Activated T-cell treated with anti-CD3 and anti-CD28 coated beads, Interleukin-2, amount 50 U/mL, for 24 hours (primary cell): ENCODE measurements at regions not wholly inside any gene's neighbourhood (a gene's known extent, or its start where the extent isn't known, plus 50 kb on each side); places are given as distances from the start of the nearest gene placed in this dataset.

Source experiments
- DNase-seq: peaks from one replicate; pipeline ENCODE4 v3.0.0-alpha.2; 2020
- H3K27ac Mint-ChIP-seq: 2 replicates; pipeline ENCODE4 v1.8.0; 2020; ENCODE audit warnings: mild to moderate bottlenecking, mixed read lengths
- H3K27me3 Mint-ChIP-seq: 2 replicates; pipeline ENCODE4 v1.8.0; 2020; ENCODE audit warnings: mixed read lengths
- H3K36me3 Mint-ChIP-seq: 2 replicates; pipeline ENCODE4 v1.8.0; 2020; ENCODE audit warnings: low read depth, mixed read lengths
- H3K4me1 Mint-ChIP-seq: 2 replicates; pipeline ENCODE4 v1.8.0; 2020; ENCODE audit warnings: low read depth, mixed read lengths
- H3K4me3 Mint-ChIP-seq: 2 replicates; pipeline ENCODE4 v1.8.0; 2020; ENCODE audit warnings: mild to moderate bottlenecking, moderate library complexity, mixed read lengths
- H3K9me3 Mint-ChIP-seq: 2 replicates; pipeline ENCODE4 v1.8.0; 2020; ENCODE audit warnings: mixed read lengths

DNA sequence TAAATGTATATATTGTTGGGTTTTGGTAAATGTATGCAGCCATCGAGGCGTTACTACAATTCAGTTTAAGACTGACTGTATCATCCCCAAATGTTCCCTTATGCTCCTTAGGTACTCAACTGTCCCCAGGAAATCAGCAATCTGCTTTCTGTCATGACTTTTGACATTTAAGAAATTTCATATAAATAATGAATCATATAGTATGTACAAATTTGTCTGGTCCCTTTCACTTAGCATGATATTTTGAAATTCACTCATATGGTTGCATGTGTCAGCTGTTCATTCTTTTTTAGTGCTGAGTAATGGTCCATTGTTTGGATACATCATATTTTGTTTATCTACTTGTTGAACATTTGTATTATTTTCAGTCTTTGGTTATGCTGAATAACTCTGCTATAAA is 218.8 kb downstream of the C4orf33 start:
- Mint-ChIP-seq H3K4me1 (no peaks in the 10 kb centered on the region), H3K4me3 (no peak overlapping the region), H3K9me3 (peaks cover 2% of the 10 kb centered on the region), H3K27me3 (no peaks in the 10 kb centered on the region), H3K36me3 (no peaks in the 10 kb centered on the region), H3K27ac (no peak overlapping the region)
- DNase-seq, result no peak

DNA sequence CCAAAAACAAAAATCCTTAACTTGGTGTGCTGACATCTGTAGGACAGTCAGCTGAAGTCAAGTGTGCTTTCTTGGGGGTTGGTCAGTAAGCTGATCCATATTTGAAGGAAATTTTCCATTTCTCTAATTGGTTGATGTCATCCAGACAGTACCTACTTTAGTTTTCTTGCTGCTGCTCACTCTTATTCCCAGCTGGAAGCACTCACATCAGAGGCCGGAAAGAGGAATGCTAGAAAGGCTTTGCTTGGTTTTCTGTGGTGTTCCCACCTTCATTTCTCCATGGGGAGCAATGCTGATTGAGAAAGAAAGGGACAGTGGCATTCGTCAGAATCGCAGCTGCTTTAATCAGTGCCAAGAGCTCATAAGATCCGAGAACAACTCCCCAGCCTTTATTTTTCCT is 227.0 kb downstream of the C4orf33 start:
- no peak overlapping the region for H3K27ac Mint-ChIP-seq
- no peaks in the 10 kb centered on the region for H3K36me3 Mint-ChIP-seq

DNA sequence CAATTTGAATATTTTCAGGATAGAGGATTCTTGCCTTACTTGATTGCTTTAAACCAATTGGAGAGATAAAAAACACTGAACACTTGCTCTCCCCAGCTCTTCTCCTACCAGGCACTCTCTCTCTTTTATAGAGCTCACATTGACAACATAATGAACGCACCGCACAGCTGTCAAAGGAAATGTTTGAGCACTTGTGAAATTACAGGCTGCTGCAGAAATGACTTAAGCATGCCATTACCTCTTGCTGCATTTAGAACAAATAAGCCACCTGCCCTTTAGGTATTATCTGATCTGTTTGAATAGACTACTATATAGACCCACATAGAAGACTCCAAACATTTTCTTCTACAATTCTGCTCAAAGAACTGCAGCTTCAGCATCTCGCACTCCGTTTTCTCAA is 227.7 kb downstream of the C4orf33 start:
- Mint-ChIP-seq H3K27ac (no peak overlapping the region), H3K4me3 (no peak overlapping the region), H3K36me3 (no peaks in the 10 kb centered on the region), H3K4me1 (no peaks in the 10 kb centered on the region), H3K27me3 (no peaks in the 10 kb centered on the region), H3K9me3 (no peaks in the 10 kb centered on the region)
- no peak for DNase-seq

More for the DNA sequence above, 227.0 kb downstream of the C4orf33 start:
- no peaks in the 10 kb centered on the region for H3K9me3 Mint-ChIP-seq
- H3K4me1 Mint-ChIP-seq, result no peaks in the 10 kb centered on the region
- no peak for DNase-seq
- H3K27me3 Mint-ChIP-seq, result no peaks in the 10 kb centered on the region
- H3K4me3 Mint-ChIP-seq, result no peak overlapping the region

DNA sequence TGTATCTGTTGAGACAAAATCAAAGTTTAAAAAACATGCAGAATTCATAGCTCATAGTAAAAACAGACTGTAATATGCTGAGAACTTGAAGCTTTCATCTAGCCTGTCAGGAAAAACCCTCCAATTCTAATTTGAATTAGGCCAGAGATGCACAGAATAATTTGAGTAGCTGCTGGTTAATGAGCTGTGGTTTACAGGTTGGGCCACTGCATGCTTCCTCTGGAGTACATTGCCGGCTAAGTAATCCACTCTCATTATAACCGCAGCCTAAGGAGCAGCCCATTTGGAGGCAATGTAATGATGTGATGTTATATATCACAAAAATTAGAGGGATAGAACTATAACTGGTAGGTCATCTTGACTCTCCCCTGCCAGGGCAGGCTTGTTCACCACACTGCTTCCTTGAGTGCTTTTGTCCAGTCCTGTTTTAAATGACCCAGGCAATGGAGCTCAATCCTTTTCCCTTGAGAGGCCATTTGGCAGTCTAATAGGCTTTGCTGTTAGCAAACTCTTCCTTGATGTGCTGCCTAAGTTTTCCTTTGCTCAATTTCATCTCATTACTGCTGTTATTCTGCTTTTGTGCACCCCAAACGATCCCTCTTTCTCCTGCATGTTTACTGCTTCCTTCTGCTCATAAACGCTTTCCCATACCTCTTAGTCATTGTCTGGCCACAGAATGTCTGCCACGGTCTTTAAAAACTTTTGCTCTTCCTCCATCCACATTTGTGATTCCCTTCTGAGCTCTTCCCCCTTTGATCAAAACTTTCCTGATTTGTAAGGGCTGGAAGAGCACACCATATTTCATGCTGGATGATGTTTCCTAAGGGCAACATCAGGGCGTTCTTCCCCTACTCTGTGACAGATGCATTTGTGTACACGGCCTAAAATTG is 230.9 kb downstream of the C4orf33 start:
- Mint-ChIP-seq H3K4me1 (no peaks in the 10 kb centered on the region), H3K27me3 (no peaks in the 10 kb centered on the region), H3K27ac (no peak overlapping the region), H3K36me3 (no peaks in the 10 kb centered on the region), H3K4me3 (no peak overlapping the region), H3K9me3 (no peaks in the 10 kb centered on the region)
- DNase-seq, result no peak

DNA sequence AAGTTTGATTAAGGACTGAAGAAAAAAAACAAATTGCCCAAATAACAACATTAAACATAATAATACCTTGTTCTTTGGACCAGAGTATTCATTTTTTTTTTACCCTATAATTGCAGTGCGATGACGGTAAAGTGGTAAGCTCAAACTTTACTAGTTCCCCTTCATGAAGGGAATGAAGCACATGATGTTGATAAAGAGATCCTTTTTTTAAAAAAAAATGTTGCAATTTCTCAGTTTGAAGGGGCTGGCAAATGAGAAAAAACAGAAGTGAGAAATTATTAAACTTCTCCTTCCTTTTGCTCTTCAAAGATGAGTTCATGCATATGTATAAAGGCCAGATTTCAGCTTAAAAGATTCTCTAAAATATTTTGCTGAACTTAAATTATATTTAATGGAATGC is 231.7 kb downstream of the C4orf33 start:
- no peak for DNase-seq
- no peaks in the 10 kb centered on the region for H3K4me1 Mint-ChIP-seq
- H3K9me3 Mint-ChIP-seq, result no peaks in the 10 kb centered on the region
- no peaks in the 10 kb centered on the region for H3K36me3 Mint-ChIP-seq
- no peak overlapping the region for H3K4me3 Mint-ChIP-seq
- no peak overlapping the region for H3K27ac Mint-ChIP-seq
- no peaks in the 10 kb centered on the region for H3K27me3 Mint-ChIP-seq

DNA sequence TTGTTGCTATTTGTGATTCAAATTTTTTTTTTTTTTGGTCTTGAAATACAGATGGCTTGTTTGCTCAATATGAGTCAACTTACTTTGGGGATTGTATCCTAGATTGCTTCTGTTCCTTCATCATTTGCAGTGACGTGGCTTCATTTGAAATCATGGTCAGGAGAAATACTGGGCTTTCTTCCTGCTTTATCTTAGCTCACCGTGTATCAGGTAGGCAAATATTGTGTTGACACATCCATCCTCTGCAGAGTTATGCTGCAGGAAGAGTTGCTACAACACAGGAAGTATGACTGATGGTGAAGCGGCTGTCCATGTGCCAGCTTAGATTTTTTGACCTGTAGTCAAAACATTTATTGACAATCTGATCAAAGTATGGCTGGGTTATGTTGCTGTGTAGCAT is 232.2 kb downstream of the C4orf33 start:
- DNase-seq, result no peak
- Mint-ChIP-seq H3K4me1 (no peaks in the 10 kb centered on the region), H3K36me3 (no peaks in the 10 kb centered on the region), H3K27ac (no peak overlapping the region), H3K27me3 (no peaks in the 10 kb centered on the region), H3K4me3 (no peak overlapping the region), H3K9me3 (no peaks in the 10 kb centered on the region)

DNA sequence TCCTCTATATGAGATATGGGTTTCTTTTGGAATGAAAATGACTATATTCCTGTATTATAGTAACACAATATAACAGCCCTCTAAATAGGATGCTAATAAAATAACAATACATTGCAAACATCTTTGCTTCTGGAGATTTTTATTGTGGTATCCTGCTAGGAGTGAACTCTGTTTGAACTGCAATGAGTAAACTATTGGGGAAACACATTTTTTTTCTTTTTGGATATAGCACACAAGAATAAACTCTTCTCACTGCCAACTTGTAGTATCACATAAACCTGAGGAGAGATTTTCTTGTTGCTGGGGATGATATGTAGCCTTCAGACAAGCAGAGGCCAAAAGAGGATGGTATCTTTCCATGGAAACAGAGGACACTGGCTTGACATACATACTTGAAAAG is 238.2 kb downstream of the C4orf33 start:
- H3K4me1 Mint-ChIP-seq, result no peaks in the 10 kb centered on the region
- no peaks in the 10 kb centered on the region for H3K9me3 Mint-ChIP-seq
- H3K36me3 Mint-ChIP-seq, result no peaks in the 10 kb centered on the region
- no peak overlapping the region for H3K4me3 Mint-ChIP-seq
- DNase-seq, result no peak
- H3K27ac Mint-ChIP-seq, result no peak overlapping the region
- peaks cover 7% of the 10 kb centered on the region for H3K27me3 Mint-ChIP-seq

DNA sequence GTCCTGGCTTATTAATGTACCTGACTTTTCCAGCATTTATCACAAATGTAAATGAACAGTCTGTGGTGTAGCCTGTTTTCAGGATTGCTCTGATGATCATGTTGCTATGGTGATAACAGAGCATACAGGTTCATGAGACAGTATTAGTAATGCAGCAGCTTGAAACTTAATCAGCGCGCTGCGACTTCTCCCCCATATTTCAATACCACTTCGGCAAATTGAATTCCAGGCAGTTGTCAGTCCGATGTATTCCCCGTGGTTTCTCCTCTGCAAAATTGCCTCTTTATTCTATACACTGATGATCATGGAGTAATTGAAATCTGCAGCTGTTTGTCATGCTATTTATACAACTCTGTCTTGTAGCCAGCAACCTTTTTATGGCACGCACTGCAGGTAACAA is 239.3 kb downstream of the C4orf33 start:
- peaks cover 9% of the 10 kb centered on the region for H3K27me3 Mint-ChIP-seq
- H3K4me1 Mint-ChIP-seq, result no peaks in the 10 kb centered on the region

DNA sequence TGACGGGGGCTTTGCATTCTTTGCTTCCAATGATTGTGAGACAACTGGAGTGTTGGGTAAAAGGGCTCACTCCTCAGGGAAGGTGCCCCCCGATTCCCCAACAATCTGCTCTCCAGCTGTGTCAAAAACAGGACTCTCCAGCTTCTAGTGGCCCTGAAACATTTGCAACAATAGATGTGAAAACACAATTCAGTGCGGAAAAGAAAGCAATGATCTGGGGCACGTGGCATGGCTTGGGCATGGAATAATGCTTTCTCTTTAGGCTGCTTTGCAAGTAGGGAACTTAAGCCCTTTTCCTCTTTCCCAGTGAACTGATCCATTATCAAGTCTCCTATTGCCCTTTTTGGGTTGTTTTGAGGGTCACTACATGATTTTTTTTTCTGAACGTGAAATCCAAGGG is 239.9 kb downstream of the C4orf33 start:
- no peaks in the 10 kb centered on the region for H3K36me3 Mint-ChIP-seq
- H3K4me1 Mint-ChIP-seq, result no peaks in the 10 kb centered on the region
- H3K27ac Mint-ChIP-seq, result no peak overlapping the region
- H3K27me3 Mint-ChIP-seq, result peaks cover 10% of the 10 kb centered on the region
- no peak for DNase-seq
- H3K4me3 Mint-ChIP-seq, result no peak overlapping the region
- no peaks in the 10 kb centered on the region for H3K9me3 Mint-ChIP-seq

More for the DNA sequence above, 239.3 kb downstream of the C4orf33 start:
- DNase-seq, result no peak
- Mint-ChIP-seq H3K9me3 (no peaks in the 10 kb centered on the region), H3K4me3 (no peak overlapping the region), H3K27ac (no peak overlapping the region), H3K36me3 (no peaks in the 10 kb centered on the region)

DNA sequence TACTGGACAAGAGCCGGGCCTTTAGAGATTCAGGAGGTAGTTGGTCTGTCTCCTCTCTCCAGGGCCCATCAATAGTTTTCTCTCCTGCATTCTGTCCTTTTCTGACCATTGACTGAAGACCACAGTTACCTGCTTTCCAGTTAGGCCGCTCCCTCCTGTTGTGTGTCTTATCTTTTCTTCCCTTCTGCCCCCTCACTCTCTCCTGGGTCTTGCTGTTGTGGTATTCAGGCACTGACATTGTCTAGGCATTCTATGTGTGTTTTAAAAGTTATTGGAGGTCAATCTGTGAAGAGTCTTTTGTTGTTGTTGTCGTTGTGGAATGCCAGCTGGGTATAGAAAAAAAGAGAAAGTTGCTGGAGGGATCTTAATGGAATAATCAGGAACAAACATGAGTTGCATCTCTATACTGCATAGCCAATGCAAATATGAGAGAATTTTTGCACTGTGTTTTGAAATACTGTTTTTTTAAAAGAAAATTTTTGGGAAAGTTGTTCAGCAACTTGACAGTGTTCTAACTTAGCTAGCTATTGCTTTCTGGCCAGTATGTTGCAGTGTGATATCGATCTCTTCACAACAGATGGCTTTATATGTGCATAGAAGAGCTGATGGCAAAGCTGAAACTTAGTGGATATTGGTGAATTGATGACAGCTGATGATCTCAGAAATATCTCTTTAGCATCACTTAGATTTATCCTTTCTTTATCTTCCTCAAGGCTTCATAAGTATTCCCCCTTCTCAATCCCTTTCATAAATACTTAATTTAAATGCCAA is 240.7 kb downstream of the C4orf33 start:
- Mint-ChIP-seq H3K9me3 (no peaks in the 10 kb centered on the region), H3K27ac (no peak overlapping the region), H3K4me3 (no peak overlapping the region), H3K27me3 (peaks cover 10% of the 10 kb centered on the region), H3K4me1 (no peaks in the 10 kb centered on the region), H3K36me3 (no peaks in the 10 kb centered on the region)
- no peak for DNase-seq

DNA sequence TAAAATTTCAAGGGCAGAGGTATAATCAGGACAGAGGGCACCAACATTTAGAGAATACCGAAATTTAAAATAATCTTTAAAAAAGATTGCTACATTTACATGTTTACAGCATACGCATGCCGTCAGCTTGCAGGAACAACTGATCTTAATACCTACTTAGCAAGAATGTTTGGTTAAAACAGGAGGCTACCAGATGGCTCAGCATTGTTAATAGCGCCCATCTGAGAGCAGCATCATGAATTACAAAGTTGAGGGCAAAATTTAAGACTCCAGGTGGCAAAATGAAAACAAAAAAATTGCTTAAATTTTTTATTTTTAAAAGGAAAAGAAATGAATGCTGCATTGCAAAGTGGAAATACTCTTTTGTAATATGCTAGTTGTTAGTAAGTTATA is 241.3 kb downstream of the C4orf33 start:
- Mint-ChIP-seq H3K27ac (no peak overlapping the region), H3K9me3 (no peaks in the 10 kb centered on the region), H3K36me3 (no peaks in the 10 kb centered on the region), H3K4me1 (no peaks in the 10 kb centered on the region), H3K27me3 (peaks cover 10% of the 10 kb centered on the region), H3K4me3 (no peak overlapping the region)
- no peak for DNase-seq

DNA sequence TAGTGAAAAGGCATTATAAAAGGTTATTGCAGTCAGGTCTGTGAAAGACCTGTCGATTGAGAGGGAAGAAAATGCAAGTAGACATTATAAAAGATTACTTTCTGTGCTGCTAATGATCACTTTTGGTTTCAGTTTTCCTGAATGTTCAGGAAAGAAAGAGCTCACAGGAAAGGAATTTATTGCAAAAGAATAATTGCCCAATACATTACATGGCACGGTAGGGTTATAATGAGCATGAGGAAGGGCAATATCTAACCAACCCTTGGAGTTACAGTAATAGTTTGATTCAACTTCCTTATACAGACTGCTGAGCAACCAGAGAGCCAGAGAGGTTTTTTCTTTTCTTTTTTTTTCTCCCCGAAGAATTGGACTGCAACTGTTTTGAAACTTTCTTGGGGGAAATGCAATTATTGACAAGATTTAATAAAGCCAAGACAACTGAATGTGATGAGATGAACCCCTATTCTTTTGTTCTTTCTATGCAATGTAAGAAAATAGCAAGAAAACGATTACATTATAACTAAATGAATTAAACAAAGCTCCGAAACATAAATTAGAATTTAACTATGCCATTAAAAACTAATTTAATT is 247.0 kb downstream of the C4orf33 start:
- no peaks in the 10 kb centered on the region for H3K9me3 Mint-ChIP-seq
- peaks cover 17% of the 10 kb centered on the region for H3K27me3 Mint-ChIP-seq
- no peak overlapping the region for H3K27ac Mint-ChIP-seq
- no peaks in the 10 kb centered on the region for H3K36me3 Mint-ChIP-seq
- no peak for DNase-seq
- no peaks in the 10 kb centered on the region for H3K4me1 Mint-ChIP-seq
- no peak overlapping the region for H3K4me3 Mint-ChIP-seq

DNA sequence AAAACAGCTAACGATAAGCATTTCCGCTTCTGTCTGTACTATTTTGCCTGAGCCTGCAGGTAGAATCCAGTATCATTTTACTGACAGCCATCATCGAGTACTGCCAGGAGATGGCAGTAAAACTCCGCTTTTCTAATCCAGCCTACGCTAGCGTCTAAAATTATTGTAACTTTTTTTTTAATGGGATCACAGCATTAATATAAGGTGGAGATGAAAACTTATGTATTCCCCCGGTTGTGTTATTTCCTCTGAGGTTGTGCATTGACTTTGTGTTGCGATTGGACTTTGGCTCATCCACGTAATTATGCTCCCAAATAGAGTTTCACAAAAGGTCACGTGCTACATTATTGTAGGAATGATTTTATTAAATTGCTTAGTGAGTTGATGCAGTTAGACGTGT is 248.1 kb downstream of the C4orf33 start:
- no peak for DNase-seq
- Mint-ChIP-seq H3K4me3 (no peak overlapping the region), H3K9me3 (no peaks in the 10 kb centered on the region), H3K4me1 (no peaks in the 10 kb centered on the region), H3K27ac (no peak overlapping the region), H3K36me3 (no peaks in the 10 kb centered on the region), H3K27me3 (peaks cover 11% of the 10 kb centered on the region)

DNA sequence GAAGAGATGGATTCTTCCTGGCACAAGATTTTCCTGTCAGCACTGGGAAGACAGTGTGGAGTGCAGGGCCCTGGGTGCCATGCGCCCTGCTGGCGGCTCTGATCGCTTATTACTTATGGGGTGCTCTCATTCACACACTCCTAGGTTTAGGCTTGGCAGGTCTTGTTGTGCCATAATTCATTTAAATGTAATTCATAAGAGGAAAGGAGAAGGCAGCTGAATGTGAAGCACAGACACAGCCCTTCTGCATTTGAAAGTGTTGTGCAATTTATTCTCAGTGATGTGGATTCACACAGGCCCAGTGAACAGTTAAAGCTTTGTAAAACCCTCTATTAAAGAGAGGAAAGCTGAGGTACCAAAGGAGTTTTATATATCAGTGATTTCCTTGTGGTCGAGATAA is 249.7 kb downstream of the C4orf33 start:
- H3K36me3 Mint-ChIP-seq, result no peaks in the 10 kb centered on the region
- no peak overlapping the region for H3K4me3 Mint-ChIP-seq
- H3K9me3 Mint-ChIP-seq, result no peaks in the 10 kb centered on the region
- DNase-seq, result no peak
- no peaks in the 10 kb centered on the region for H3K4me1 Mint-ChIP-seq
- peaks cover 7% of the 10 kb centered on the region for H3K27me3 Mint-ChIP-seq
- no peak overlapping the region for H3K27ac Mint-ChIP-seq

DNA sequence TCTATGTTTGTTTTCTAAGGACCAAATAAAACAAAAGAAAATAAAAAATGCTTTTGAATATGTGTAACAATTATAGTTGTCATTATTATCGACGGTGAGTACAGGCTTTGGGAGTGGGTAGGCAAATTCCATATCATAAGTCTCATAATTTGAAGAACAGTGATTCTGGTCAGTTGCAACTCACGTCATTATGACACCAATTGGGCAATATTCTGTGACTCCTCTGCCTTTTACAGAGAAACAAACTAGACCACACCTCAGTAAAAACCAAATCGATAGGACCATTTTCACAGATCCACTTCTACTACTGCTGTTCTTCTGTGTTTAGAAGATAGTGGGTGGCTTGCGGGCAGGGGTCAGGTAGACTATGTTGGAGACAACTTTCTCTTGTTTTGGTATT is 250.1 kb downstream of the C4orf33 start:
- no peak for DNase-seq
- peaks cover 7% of the 10 kb centered on the region for H3K27me3 Mint-ChIP-seq
- H3K4me1 Mint-ChIP-seq, result no peaks in the 10 kb centered on the region
- H3K36me3 Mint-ChIP-seq, result no peaks in the 10 kb centered on the region
- H3K4me3 Mint-ChIP-seq, result no peak overlapping the region
- no peak overlapping the region for H3K27ac Mint-ChIP-seq
- no peaks in the 10 kb centered on the region for H3K9me3 Mint-ChIP-seq
